ENCODE measurements at regions not wholly inside any gene's neighbourhood (a gene's known extent, or its start where the extent isn't known, plus 50 kb on each side); places are given as distances from the start of the nearest gene placed in this dataset.

DNA sequence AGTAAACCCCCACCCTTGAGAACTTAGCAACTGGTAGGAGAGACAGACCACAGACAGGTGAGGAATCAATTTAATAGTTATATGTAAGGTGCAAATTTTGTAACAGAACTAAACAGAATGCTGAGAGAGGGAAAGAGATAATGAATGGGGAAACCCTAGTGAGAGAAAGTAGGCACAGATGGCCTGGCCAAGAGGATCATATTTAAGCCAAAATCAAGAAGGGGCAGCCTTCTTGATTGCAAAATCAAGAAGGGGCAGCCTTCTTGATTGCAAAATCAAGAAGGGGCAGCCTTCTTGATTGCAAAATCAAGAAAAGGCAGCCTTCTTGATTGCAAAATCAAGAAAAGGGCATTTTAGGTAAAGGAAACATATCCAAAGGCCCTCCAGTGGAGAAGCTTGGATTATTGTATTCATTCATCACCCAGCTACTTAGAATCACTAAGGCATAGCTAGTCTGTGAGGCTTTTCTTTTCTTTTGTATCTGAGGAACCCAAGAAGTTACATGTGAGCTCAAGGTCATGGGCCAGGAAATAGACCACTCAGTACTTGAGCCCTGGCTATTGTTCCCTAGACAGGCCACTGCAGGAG lies 190.6 kb downstream of the CYLD start:
- Histone ChIP-seq H3K27me3 (peaks cover 0 to 8% (median 0%) of the 10 kb centered on the region in 9 donors), H3K4me3 (no peak overlapping the region), H3K9me3 (no peaks in the 10 kb centered on the region), H3K27ac (no peak overlapping the region), H3K4me1 (no peaks in the 10 kb centered on the region), H3K36me3 (no peaks in the 10 kb centered on the region)
- TF ChIP-seq POLR2A (IDR thresholded peaks at IDR 0.05), result no peak
- TF ChIP-seq CTCF (IDR thresholded peaks at IDR 0.05), result no peak
- intact Hi-C loops (cut with DNase I), result no loop called here
- no peak for DNase-seq
- ATAC-seq, result no peak

- no peaks in the 10 kb centered on the region for H3K4me1 ChIP-seq
- H3K4me3 ChIP-seq, result no peak overlapping the region
- H3K27me3 ChIP-seq, result peaks cover 0 to 13% (median 0%) of the 10 kb centered on the region in 9 donors
- H3K36me3 ChIP-seq, result no peaks in the 10 kb centered on the region
- H3K9me3 ChIP-seq, result no peaks in the 10 kb centered on the region
- no peak for ATAC-seq
- TF ChIP-seq CTCF (IDR thresholded peaks at IDR 0.05) (no peak), POLR2A (IDR thresholded peaks at IDR 0.05) (no peak)
- H3K27ac ChIP-seq, result no peak overlapping the region
- WGBS, 4 donors, result 76 to 79% (median 77%) methylated on average over 5 of the region's 5 CpGs
- intact Hi-C loops (cut with DNase I), result no loop called here
- no peak for DNase-seq
Measured at GRCh38 chr16:50928065-50928464, 186.2 kb downstream of the CYLD start.

- Histone ChIP-seq H3K36me3 (no peaks in the 10 kb centered on the region), H3K4me1 (no peaks in the 10 kb centered on the region), H3K4me3 (no peak overlapping the region), H3K27me3 (peaks cover 0 to 13% (median 0%) of the 10 kb centered on the region in 9 donors), H3K9me3 (no peaks in the 10 kb centered on the region), H3K27ac (no peak overlapping the region)
- DNase-seq (no peak), ATAC-seq (no peak)
- TF ChIP-seq POLR2A (IDR thresholded peaks at IDR 0.05) (no peak), CTCF (IDR thresholded peaks at IDR 0.05) (no peak)
- intact Hi-C loops (cut with DNase I), result no loop called here
- WGBS, 4 donors, result 74 to 88% (median 82%) methylated on average over 7 of the region's 7 CpGs
Measured at GRCh38 chr16:50925758-50926357, 184.0 kb downstream of the CYLD start.

- intact Hi-C loops (cut with DNase I), result no loop called here
Measured at GRCh38 chr16:50924759-50925545, 183.1 kb downstream of the CYLD start.

More at GRCh38 chr16:50924759-50925545, 183.1 kb downstream of the CYLD start:
- H3K27ac ChIP-seq, result no peak overlapping the region
- DNase-seq (no peak), ATAC-seq (no peak)
- H3K27me3 ChIP-seq, result peaks cover 0 to 18% (median 0%) of the 10 kb centered on the region in 9 donors
- 87 to 91% (median 89%) methylated on average over 8 of the region's 8 CpGs for WGBS, 4 donors
- no peaks in the 10 kb centered on the region for H3K4me1 ChIP-seq
- H3K36me3 ChIP-seq, result no peaks in the 10 kb centered on the region
- H3K9me3 ChIP-seq, result no peaks in the 10 kb centered on the region
- no peak for TF ChIP-seq CTCF (IDR thresholded peaks at IDR 0.05)
- no peak for TF ChIP-seq POLR2A (IDR thresholded peaks at IDR 0.05)
- no peak overlapping the region for H3K4me3 ChIP-seq

All from heart left ventricle (tissue), 16 donors.